ENCODE measurements at regions not wholly inside any gene's neighbourhood (a gene's known extent, or its start where the extent isn't known, plus 50 kb on each side); places are given as distances from the start of the nearest gene placed in this dataset.

GRCh38 chr1:239197871-239198270, 188.5 kb upstream of the CHRM3 start:
- FAIRE-seq = no peak
- TF ChIP-seq TAF1 (IDR thresholded peaks at IDR 0.05; ENCODE audit: low read depth, low read length) (no peak), PAX5 (IDR thresholded peaks at IDR 0.05; ENCODE audit: insufficient read depth, low read length, severe bottlenecking) (no peak), SPI1 (IDR thresholded peaks at IDR 0.05; ENCODE audit: low read depth, low read length) (no peak), POLR2AphosphoS5 (IDR thresholded peaks at IDR 0.05; ENCODE audit: low read depth, low read length) (no peak), POU2F2 (IDR thresholded peaks at IDR 0.05; ENCODE audit: low read depth, low read length) (no peak), POLR2A (IDR thresholded peaks at IDR 0.05; ENCODE audit: low read depth, low read length) (no peak)
- no peak for DNase-seq (ENCODE audit: insufficient read length, low spot score)

- FAIRE-seq = no peak
- TF ChIP-seq PAX5 (IDR thresholded peaks at IDR 0.05; ENCODE audit: insufficient read depth, low read length, severe bottlenecking) (no peak), POU2F2 (IDR thresholded peaks at IDR 0.05; ENCODE audit: low read depth, low read length) (no peak), SPI1 (IDR thresholded peaks at IDR 0.05; ENCODE audit: low read depth, low read length) (no peak), POLR2A (IDR thresholded peaks at IDR 0.05; ENCODE audit: low read depth, low read length) (no peak)
- DNase-seq (ENCODE audit: insufficient read length, low spot score) = no peak
These were observed 196.3 kb upstream of the CHRM3 start for GRCh38 chr1:239189998-239190512.

GRCh38 chr1:239186487-239186886, 199.9 kb upstream of the CHRM3 start:
- DNase-seq (ENCODE audit: insufficient read length, low spot score) (no peak), FAIRE-seq (no peak)
- no peak for TF ChIP-seq TAF1 (IDR thresholded peaks at IDR 0.05; ENCODE audit: low read depth, low read length)

GRCh38 chr1:239185245-239185619, 201.1 kb upstream of the CHRM3 start:
- no peak for FAIRE-seq
- no peak for DNase-seq (ENCODE audit: insufficient read length, low spot score)
- TF ChIP-seq POLR2AphosphoS5 (IDR thresholded peaks at IDR 0.05; ENCODE audit: low read depth, low read length) (no peak), PAX5 (IDR thresholded peaks at IDR 0.05; ENCODE audit: insufficient read depth, low read length, severe bottlenecking) (no peak), POLR2A (IDR thresholded peaks at IDR 0.05; ENCODE audit: low read depth, low read length) (no peak), POU2F2 (IDR thresholded peaks at IDR 0.05; ENCODE audit: low read depth, low read length) (no peak), SPI1 (IDR thresholded peaks at IDR 0.05; ENCODE audit: low read depth, low read length) (no peak), TAF1 (IDR thresholded peaks at IDR 0.05; ENCODE audit: low read depth, low read length) (no peak)

GRCh38 chr1:239184561-239185244, 201.7 kb upstream of the CHRM3 start:
- no peak for FAIRE-seq
- no peak for DNase-seq (ENCODE audit: insufficient read length, low spot score)
- TF ChIP-seq POLR2A (IDR thresholded peaks at IDR 0.05; ENCODE audit: low read depth, low read length) = no peak
- no peak for TF ChIP-seq TAF1 (IDR thresholded peaks at IDR 0.05; ENCODE audit: low read depth, low read length)
- TF ChIP-seq SPI1 (IDR thresholded peaks at IDR 0.05; ENCODE audit: low read depth, low read length) = no peak
- no peak for TF ChIP-seq POU2F2 (IDR thresholded peaks at IDR 0.05; ENCODE audit: low read depth, low read length)
- no peak for TF ChIP-seq POLR2AphosphoS5 (IDR thresholded peaks at IDR 0.05; ENCODE audit: low read depth, low read length)
- TF ChIP-seq PAX5 (IDR thresholded peaks at IDR 0.05; ENCODE audit: insufficient read depth, low read length, severe bottlenecking) = no peak

- TF ChIP-seq PAX5 (IDR thresholded peaks at IDR 0.05; ENCODE audit: insufficient read depth, low read length, severe bottlenecking) = no peak
- TF ChIP-seq POLR2AphosphoS5 (IDR thresholded peaks at IDR 0.05; ENCODE audit: low read depth, low read length) = no peak
- no peak for TF ChIP-seq POU2F2 (IDR thresholded peaks at IDR 0.05; ENCODE audit: low read depth, low read length)
- no peak for TF ChIP-seq TAF1 (IDR thresholded peaks at IDR 0.05; ENCODE audit: low read depth, low read length)
- no peak for TF ChIP-seq POLR2A (IDR thresholded peaks at IDR 0.05; ENCODE audit: low read depth, low read length)
- TF ChIP-seq SPI1 (IDR thresholded peaks at IDR 0.05; ENCODE audit: low read depth, low read length) = no peak
- FAIRE-seq = no peak
- DNase-seq (ENCODE audit: insufficient read length, low spot score) = no peak
These were observed 207.4 kb upstream of the CHRM3 start for GRCh38 chr1:239178961-239179360.

- TF ChIP-seq POLR2AphosphoS5 (IDR thresholded peaks at IDR 0.05; ENCODE audit: low read depth, low read length) (no peak), POLR2A (IDR thresholded peaks at IDR 0.05; ENCODE audit: low read depth, low read length) (no peak), SPI1 (IDR thresholded peaks at IDR 0.05; ENCODE audit: low read depth, low read length) (no peak), TAF1 (IDR thresholded peaks at IDR 0.05; ENCODE audit: low read depth, low read length) (no peak), PAX5 (IDR thresholded peaks at IDR 0.05; ENCODE audit: insufficient read depth, low read length, severe bottlenecking) (no peak), POU2F2 (IDR thresholded peaks at IDR 0.05; ENCODE audit: low read depth, low read length) (no peak)
- no peak for DNase-seq (ENCODE audit: insufficient read length, low spot score)
- FAIRE-seq = no peak
These were observed 211.5 kb upstream of the CHRM3 start for GRCh38 chr1:239174880-239175279.

- TF ChIP-seq POU2F2 (IDR thresholded peaks at IDR 0.05; ENCODE audit: low read depth, low read length) = no peak
- TF ChIP-seq POLR2A (IDR thresholded peaks at IDR 0.05; ENCODE audit: low read depth, low read length) = no peak
- TF ChIP-seq POLR2AphosphoS5 (IDR thresholded peaks at IDR 0.05; ENCODE audit: low read depth, low read length) = no peak
- no peak for TF ChIP-seq PAX5 (IDR thresholded peaks at IDR 0.05; ENCODE audit: insufficient read depth, low read length, severe bottlenecking)
- TF ChIP-seq SPI1 (IDR thresholded peaks at IDR 0.05; ENCODE audit: low read depth, low read length) = no peak
- no peak for TF ChIP-seq TAF1 (IDR thresholded peaks at IDR 0.05; ENCODE audit: low read depth, low read length)
- DNase-seq (ENCODE audit: insufficient read length, low spot score) = no peak
- FAIRE-seq = no peak
These were observed 215.5 kb upstream of the CHRM3 start for GRCh38 chr1:239170828-239171227.

- TF ChIP-seq POLR2AphosphoS5 (IDR thresholded peaks at IDR 0.05; ENCODE audit: low read depth, low read length) = no peak
- TF ChIP-seq TAF1 (IDR thresholded peaks at IDR 0.05; ENCODE audit: low read depth, low read length) = no peak
- no peak for TF ChIP-seq SPI1 (IDR thresholded peaks at IDR 0.05; ENCODE audit: low read depth, low read length)
- TF ChIP-seq PAX5 (IDR thresholded peaks at IDR 0.05; ENCODE audit: insufficient read depth, low read length, severe bottlenecking) = no peak
- TF ChIP-seq POU2F2 (IDR thresholded peaks at IDR 0.05; ENCODE audit: low read depth, low read length) = no peak
- TF ChIP-seq POLR2A (IDR thresholded peaks at IDR 0.05; ENCODE audit: low read depth, low read length) = no peak
- DNase-seq (ENCODE audit: insufficient read length, low spot score) (no peak), FAIRE-seq (no peak)
These were observed 217.1 kb upstream of the CHRM3 start for GRCh38 chr1:239169276-239169675.

Measured in GM12891 (cell line).